Heart right ventricle (tissue), 16 donors: ENCODE measurements at regions not wholly inside any gene's neighbourhood (a gene's known extent, or its start where the extent isn't known, plus 50 kb on each side); places are given as distances from the start of the nearest gene placed in this dataset.

Experiments used
- ATAC-seq, 8 donors: fragments of 200-7000 bp; cut with Tn5 transposase; one replicate each; pipeline ENCODE4 v1.9.1; 2020; ENCODE audit warnings: mild to moderate bottlenecking in 8 of 8, moderate library complexity in 8 of 8, moderate number of reproducible peaks in 1 of 8
- DNase-seq, 2 donors: peaks; one replicate each; pipeline ENCODE4 v3.0.0-alpha.2; 2020
- H3K27ac ChIP-seq, 10 donors: fragments of 200-600 bp; sonication (generic) in 2 of 10; one replicate each; pipeline versions ENCODE4 v1.5.0 to v1.8.0; 2020 to 2022; ENCODE audit warnings: mild to moderate bottlenecking in 3 of 10
- H3K27me3 ChIP-seq, 7 donors: fragments of 200-600 bp; one replicate each; pipeline ENCODE4 v1.8.0; 2021 to 2022; ENCODE audit warnings: mild to moderate bottlenecking in 2 of 7
- H3K36me3 ChIP-seq, 9 donors: fragments of 200-600 bp; sonication (generic) in 1 of 9; one replicate each; pipeline versions ENCODE4 v1.5.0 to v1.8.0; 2020 to 2022; ENCODE audit warnings: mild to moderate bottlenecking in 2 of 9
- H3K4me1 ChIP-seq, 9 donors: fragments of 200-600 bp; sonication (generic) in 1 of 9; one replicate each; pipeline versions ENCODE4 v1.5.0 to v1.8.0; 2020 to 2022; ENCODE audit warnings: mild to moderate bottlenecking in 4 of 9
- H3K4me3 ChIP-seq, 10 donors: fragments of 200-600 bp; sonication (generic) in 2 of 10; one replicate each; pipeline versions ENCODE4 v1.5.0 to v1.8.0; 2020 to 2022; ENCODE audit warnings: mild to moderate bottlenecking in 7 of 10, moderate library complexity in 2 of 10
- H3K9me3 ChIP-seq, 11 donors: fragments of 200-600 bp in 10 of 11; sonication (generic) in 2 of 11; one replicate each; pipeline versions ENCODE4 v1.5.0 to v1.8.0; 2013 to 2022; ENCODE audit warnings: mild to moderate bottlenecking in 2 of 11, control low read depth in 1 of 11, moderate library complexity in 1 of 11
- CTCF ChIP-seq, 9 donors: fragments of 200-600 bp; sonication (generic) in 2 of 9; IDR thresholded peaks; one replicate each; pipeline versions ENCODE4 v1.5.0 to v1.8.0; 2021 to 2022; ENCODE audit warnings: antibody characterized with exemption in 9 of 9, mild to moderate bottlenecking in 5 of 9, moderate library complexity in 1 of 9
- WGBS, 2 donors: extraction: QIAGEN DNeasy Blood & Tissue Kit; methylation state at CpG; one replicate each; pipeline ENCODE4 v1.1.7; 2013; ENCODE audit warnings: inconsistent platforms in 1 of 2; 5-methylcytosine and 5-hydroxymethylcytosine counted together
- intact Hi-C, 10 donors: fragments of 100-400 bp; cut with DNase I; formaldehyde crosslinking; loops; one replicate each; pipeline versions ENCODE4 v1.11.1 to v1.14.2; 2022
- donor health status: Arrhythmogenic right ventricular cardiomyopathy.
- donor health status: ischemic (EF 13 %, LVEDD 7.1; RV severe dilation, severe dysfunction).
- donor health status: healthy with polysubstance abuse.
- donor health status: DM: no; HTN: yes; CAD: no.
- donor health status: DM: no; HTN: no; CAD: no.
- donor health status: ischemic (EF 25% LVEDD 6.9; RV normal size, moderate dysfunction).
- donor health status: ischemic (EF 25% LVEDD 5.7; RV mildly dilated, moderate dysfunction).
- donor health status: healthy.
- donor health status: DM: yes; HTN: yes; CAD: no.
- donor health status: Ischemic cardiomyopathy.
- donor health status: ischemic (EF 35%, LVEDD 5.7; RV mildly dilated, moderate dysfunction).
- donor health status: nonischemic (EF 11% LVEDD 7.7; RV severe dilation, severe dysfunction).
- donor health status: DM: yes; HTN: yes; CAD: no.
- donor health status: PGD.
- donor health status: ischemic (EF 29% LVEDD 5.4; RV normal size, mild dysfunction).
- donor health status: nonischemic (EF 23%, LVEDD 6.1; RV moderate dilation, normal function).

GRCh38 chr9:38141746-38142591 lies 72.9 kb upstream of the SHB start:
- ATAC-seq (peak in 3 of 8 donors; percentile 20 to 47 (median 41)), DNase-seq (no peak)
- H3K4me1 ChIP-seq, result peaks cover 0 to 17% (median 8%) of the 10 kb centered on the region in 9 donors
- H3K27ac ChIP-seq, result no peak overlapping the region
- H3K9me3 ChIP-seq, result no peaks in the 10 kb centered on the region
- H3K27me3 ChIP-seq, result peaks cover 0 to 23% (median 10%) of the 10 kb centered on the region in 7 donors
- no peak overlapping the region for H3K4me3 ChIP-seq
- TF ChIP-seq CTCF (IDR thresholded peaks at IDR 0.05), result no peak
- 39 to 41% methylated on average over 4 of the region's 4 CpGs for WGBS, 2 donors
- no peaks in the 10 kb centered on the region for H3K36me3 ChIP-seq
- intact Hi-C loops, result no loop called here

- Histone ChIP-seq H3K27ac (no peak overlapping the region), H3K4me3 (no peak overlapping the region), H3K36me3 (no peaks in the 10 kb centered on the region), H3K27me3 (peaks cover 0 to 23% (median 10%) of the 10 kb centered on the region in 7 donors), H3K9me3 (no peaks in the 10 kb centered on the region), H3K4me1 (peaks cover 0 to 17% (median 8%) of the 10 kb centered on the region in 9 donors)
- WGBS, 2 donors, result 47 to 57% methylated on average over 4 of the region's 4 CpGs
- TF ChIP-seq CTCF (IDR thresholded peaks at IDR 0.05), result no peak
- intact Hi-C loops, result loop anchor here in 1 of 10 donors (10.0 kb wide), 2 partner anchors 47 to 63 kb away; no protein-coding TSS in a partner anchor
- DNase-seq (no peak), ATAC-seq (no peak)
Observed at GRCh38 chr9:38138276-38138675, 69.2 kb upstream of the SHB start.

GRCh38 chr9:38137342-38137741 lies 68.3 kb upstream of the SHB start:
- Histone ChIP-seq H3K4me1 (peaks cover 0 to 13% (median 5%) of the 10 kb centered on the region in 9 donors), H3K36me3 (no peaks in the 10 kb centered on the region), H3K27ac (no peak overlapping the region), H3K9me3 (no peaks in the 10 kb centered on the region), H3K27me3 (peaks cover 0 to 23% (median 8%) of the 10 kb centered on the region in 7 donors), H3K4me3 (no peak overlapping the region)
- TF ChIP-seq CTCF (IDR thresholded peaks at IDR 0.05), result no peak
- no peak for ATAC-seq
- intact Hi-C loops, result loop anchor here in 1 of 10 donors (10.0 kb wide), 2 partner anchors 47 to 63 kb away; no protein-coding TSS in a partner anchor
- WGBS, 2 donors, result 78 to 89% methylated on average over 5 of the region's 5 CpGs
- no peak for DNase-seq

GRCh38 chr9:38136386-38136785 lies 67.4 kb upstream of the SHB start:
- intact Hi-C loops, result loop anchor here in 1 of 10 donors (10.0 kb wide), 2 partner anchors 48 to 62 kb away; no protein-coding TSS in a partner anchor
- Histone ChIP-seq H3K4me1 (peaks cover 0 to 3% (median 0%) of the 10 kb centered on the region in 9 donors), H3K9me3 (no peaks in the 10 kb centered on the region), H3K4me3 (no peak overlapping the region), H3K27me3 (peaks cover 0 to 22% (median 8%) of the 10 kb centered on the region in 7 donors), H3K36me3 (no peaks in the 10 kb centered on the region), H3K27ac (no peak overlapping the region)
- ATAC-seq (no peak), DNase-seq (no peak)
- 92 to 94% methylated on average over 2 of the region's 2 CpGs for WGBS, 2 donors
- no peak for TF ChIP-seq CTCF (IDR thresholded peaks at IDR 0.05)
